GM19438 (cell line): ENCODE measurements at regions not wholly inside any gene's neighbourhood (a gene's known extent, or its start where the extent isn't known, plus 50 kb on each side); places are given as distances from the start of the nearest gene placed in this dataset.

Source experiments
- ATAC-seq: cut with Tn5 transposase; IDR thresholded peaks from one replicate; pipeline ENCODE4 v1.9.1; 2021; ENCODE audit warnings: low read depth; ENCODE audit not compliant: unreplicated experiment

DNA sequence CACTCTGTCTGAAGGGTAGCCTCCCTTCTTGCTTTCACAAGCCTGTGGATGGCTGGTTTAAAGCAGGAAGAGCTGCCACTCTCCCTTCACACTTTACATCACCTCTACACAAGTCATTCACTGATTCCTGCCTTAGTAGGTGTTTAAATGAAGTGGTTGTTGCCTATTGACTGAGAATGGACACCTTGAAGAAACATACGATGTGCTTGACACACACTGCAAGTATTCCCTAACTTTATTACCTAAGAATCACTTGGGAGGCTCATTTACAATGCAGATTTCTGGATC, 230.5 kb downstream of the PIK3R1 start:
- no peak for ATAC-seq

DNA sequence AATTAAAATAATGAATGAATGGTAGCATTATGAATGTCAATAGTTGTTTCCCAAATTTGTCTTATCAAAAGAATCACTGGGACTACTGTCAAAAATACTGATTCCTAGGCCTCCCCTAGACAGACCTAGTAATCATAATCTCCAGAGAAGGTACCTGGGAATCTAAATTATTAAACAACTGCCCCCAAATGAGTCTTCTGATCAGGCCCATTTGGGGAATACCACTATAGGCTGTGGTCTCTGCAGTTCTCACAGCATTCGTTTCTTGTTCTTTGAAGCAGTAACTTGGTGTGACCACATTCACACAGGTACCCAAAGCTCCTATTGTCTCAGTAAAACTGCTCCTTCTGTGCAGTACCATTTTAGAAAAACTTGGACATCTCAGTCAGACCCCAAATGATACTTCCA, 230.9 kb downstream of the PIK3R1 start:
- peak; percentile 84 for ATAC-seq

DNA sequence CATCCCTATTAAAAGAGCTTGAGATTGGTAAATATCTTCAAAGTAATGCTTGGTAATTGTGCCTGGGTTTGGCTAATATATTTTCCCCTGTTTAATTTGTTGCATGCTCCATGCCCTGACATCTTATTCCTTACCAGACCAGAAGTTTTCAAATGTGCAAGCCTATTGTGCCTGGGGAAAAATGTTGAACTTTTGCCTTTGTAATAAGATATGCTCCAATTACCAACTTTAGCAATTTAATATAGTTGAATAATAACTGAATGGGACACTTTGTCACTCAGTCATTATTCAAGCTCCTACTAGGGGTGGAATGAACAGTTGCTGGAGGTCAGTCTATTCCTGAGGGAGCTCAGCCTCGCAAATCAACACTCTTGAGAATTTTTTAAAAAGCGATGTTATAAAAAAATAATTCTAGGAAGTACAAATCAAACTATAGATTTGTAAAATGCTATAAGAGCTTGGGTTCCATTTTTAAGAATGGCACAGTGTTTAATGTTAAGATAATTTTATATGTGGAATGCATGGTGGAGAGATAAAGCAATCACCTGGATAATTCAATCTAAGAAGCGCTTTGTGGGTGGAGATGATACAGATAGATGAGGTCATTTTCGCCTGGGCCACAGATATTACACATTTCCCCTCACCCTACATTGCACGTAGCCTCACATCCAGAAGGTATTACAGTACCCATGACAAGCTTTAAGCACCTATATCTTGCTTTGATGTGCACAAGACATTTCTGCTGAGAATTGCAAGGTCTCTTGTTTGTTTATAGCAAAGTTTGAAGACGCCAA, 231.8 kb downstream of the PIK3R1 start:
- no peak for ATAC-seq

DNA sequence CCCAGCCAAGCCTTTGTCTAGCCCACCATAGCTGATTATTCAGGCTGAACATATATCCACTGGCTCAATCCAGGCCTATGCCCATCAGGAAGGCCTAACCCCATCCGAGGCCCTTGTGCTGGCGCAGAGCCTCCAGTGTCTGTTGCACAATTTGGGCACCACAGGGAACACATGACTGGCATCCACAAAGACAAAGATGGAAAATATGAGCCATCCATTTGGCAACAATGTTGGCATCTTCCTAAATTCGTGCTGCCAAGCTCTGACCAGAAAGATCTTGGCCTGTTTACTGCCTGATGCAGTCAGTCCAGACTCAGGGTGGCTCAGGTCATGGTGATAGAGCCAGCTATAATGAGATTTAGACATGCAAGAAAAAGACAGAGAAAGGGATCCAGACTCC, 233.8 kb downstream of the PIK3R1 start:
- no peak for ATAC-seq

DNA sequence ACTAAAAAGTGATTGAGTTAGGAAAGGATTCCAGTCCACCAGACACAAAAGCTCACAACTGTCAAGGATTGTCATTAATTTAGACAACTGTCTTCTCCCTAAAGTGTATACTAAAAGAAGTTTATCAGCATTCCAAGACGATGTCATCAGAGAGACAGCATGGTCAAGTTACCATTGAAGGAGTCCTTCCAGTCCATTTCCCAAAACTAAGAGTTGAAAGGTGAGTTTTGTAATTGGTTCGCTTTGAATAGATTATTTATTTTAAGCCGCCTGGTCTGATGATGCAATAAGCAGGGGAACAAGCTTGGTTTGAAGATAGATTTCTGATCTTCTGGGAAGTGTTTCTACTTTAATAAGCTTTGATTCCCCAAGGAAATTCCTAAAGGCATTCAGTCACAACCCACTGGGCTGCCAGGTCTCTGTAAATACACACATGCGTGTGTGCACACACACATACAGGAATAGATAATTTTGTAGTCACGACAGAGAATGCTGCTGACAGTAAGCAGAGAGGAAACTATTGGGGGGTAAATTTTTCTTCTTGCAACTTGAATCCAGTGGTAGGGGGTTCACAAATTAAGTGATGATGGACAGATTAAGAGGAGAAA, 234.8 kb downstream of the PIK3R1 start:
- no peak for ATAC-seq

DNA sequence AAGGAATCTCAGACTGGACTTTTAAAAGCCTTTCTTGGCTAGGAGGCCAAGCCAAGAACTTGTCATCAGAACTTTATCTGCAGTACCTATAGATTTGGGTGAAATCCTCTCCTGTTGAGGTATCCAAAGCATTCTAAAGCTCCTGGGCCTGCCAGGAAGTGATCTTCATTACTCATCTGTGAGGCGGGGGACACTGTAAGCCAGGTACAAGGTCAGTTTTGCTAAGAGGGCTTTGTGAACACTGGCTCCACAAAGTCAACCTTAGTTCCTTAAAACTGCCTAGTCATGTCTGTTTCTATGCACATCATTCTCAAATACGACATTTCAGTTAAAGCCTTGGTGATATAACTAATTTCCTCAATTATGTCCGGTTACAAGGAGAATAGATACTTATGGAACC, 236.7 kb downstream of the PIK3R1 start:
- no peak for ATAC-seq

DNA sequence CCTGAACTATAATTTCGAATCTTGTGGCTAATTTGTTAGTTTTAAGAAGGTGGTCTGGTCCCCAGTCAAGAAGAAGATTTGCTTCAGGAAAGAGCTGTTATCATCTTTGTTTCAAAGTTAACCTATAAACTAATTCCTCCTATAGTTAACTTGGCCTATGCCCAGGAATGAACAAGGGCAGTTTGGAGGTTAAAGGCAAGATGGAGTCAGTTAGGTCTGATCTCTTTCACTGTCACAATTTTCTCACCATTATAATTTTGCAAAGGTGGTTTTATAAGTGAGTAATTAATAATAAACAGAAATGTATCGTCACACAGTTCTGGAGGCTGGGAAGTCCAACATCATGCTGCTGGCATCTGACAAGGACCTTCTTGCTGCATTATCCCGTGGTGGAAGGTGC, 238.6 kb downstream of the PIK3R1 start:
- ATAC-seq, result no peak

DNA sequence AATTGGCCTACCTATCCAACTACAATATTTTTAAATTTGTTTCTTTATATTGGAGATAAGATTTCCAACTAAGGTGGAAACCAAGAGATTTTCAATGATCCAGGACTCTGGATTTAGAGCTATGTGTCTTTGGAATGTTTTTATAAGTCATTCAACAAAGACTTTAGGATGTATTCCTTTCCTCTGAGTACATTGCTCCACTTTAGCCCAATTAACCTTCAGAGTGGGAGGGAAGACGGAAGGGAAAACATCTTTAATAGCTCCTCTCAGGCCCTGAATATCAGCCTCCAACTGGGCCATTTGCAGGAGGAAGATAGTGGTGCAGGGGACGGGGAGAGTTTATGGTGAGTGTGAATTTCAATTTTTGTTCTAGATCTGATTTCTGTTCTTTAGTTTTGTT, 239.2 kb downstream of the PIK3R1 start:
- no peak for ATAC-seq

DNA sequence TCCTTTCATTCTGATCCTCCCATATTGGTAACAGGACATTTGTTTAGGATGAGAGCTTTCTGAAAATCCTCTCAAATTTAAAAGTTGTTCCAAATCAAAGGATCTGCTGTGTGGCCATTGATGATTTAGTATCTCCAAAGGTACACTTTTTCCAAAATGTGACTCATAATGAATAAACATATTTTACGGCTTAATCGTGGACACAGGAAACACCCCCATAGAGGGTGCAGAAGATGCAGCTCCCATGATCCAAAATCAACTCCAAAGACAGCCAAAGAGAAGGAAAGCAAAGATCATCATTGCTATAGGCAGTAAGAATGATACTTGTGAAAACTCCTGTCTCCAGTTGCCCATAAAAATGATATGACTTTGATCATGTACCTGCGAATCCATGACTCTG, 239.7 kb downstream of the PIK3R1 start:
- ATAC-seq, result no peak

DNA sequence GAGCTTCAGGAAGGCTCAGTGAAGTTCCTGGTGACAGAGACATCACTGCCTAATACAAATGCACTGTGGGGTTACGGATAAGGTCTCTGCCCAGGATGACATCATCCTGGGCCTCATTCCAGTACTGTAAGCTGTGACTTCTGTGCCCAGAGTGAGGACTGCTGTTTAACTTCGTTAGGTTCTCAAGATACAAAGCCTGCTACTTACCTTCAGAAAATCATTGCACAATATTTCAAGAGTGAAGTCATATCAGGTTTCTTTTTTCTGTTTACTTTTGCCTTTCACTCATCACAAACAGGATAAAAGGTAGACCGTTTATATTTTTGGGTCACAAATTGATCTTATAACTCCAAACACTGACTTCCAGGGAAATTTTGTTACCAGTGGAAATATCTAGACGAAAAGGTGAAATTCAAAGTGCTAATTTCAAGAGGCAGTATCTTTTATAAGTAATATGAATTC, 241.2 kb downstream of the PIK3R1 start:
- no peak for ATAC-seq

DNA sequence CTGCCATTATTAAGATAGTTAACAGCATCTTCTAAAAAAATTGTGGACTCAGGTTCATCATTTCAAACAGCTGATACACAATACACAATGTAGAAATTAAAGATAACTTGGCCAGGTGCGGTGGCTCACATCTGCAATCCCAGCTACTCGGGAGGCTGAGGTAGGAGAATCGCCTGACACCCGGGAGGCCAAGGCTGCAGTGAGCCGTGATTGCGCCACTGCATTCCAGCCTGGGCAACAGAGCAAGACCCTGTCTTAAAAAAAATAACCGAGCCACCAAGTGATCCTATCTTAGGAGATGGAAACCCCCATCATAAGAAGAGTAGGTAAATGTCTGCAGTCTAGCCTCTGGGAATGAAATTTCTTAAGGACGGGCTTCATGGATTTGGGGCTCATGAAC, 241.7 kb downstream of the PIK3R1 start:
- no peak for ATAC-seq

DNA sequence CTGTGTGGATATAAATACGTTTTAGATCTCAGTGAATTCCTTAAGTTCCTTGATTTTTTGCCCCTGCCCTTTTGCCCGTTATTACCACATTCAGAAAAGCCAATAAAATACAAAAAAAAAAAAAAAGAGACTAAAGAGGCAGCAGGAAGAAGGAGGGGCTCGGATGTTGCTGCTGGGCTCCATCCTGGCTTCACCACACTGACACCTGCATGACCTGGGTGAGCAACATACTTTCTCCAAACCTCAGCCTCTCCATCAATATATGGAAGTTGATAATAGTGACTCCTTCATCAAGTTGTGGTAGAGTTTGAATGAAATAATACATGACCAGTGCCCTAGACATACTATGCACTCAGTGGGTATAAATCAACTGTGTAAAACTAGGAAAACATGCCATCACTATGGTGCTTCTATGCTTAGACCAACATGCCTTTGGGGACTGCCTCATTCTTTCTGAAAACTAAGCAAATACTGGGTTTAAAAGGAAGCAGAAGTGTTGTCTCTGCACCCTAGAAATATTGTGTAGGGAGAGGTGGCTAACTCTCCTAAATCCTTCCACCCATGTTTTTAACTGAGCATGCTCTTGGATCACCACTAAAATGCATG, 243.0 kb downstream of the PIK3R1 start:
- no peak for ATAC-seq

DNA sequence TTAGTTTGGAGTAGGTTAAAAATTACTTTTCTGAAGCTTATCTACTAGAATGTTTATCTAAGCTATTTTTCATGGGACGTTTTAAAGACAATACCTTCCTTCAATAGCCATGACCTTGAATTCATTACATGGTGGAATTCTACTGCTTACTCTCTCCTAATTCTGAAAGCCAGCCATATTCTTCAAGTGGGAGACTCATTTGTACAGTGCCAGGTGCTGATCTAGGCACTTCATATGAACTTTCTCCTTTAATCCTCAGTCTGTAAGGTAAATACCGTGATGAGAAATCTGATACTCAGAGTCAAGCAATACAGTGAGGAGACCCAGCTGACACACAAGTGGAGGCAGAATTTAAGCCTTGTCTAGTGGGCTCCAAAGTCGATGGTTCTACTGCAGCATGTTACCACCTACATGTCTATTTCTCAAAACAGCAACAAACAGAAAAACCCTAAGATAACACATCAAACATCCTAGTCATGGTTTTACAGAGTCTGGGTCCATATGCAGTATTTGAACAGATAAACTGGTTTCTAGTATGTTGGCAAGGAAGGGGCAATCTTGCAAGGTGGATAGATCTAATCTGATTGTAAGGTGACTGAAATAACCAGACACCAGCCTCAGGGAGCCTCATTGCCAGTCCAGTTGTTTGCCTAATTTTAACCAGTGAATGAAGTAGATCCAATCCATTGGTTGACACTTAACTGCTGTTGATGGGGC, 243.7 kb downstream of the PIK3R1 start:
- ATAC-seq, result no peak

DNA sequence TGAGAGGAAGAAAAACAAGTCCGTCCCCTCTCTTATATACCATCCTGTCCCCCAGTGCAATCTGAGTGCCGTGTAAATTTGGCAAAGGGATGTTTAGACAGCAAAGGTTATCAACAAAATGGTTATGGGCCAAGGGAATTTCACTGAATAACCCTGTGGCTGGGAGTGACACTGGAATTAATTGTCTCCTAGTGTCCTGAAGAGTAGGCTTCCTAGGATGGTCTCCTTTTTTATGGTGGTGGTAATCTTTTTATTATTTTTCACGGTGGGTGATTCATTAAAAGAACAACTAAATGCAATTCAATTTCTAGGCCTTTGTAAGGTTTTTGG, 244.2 kb downstream of the PIK3R1 start:
- no peak for ATAC-seq

DNA sequence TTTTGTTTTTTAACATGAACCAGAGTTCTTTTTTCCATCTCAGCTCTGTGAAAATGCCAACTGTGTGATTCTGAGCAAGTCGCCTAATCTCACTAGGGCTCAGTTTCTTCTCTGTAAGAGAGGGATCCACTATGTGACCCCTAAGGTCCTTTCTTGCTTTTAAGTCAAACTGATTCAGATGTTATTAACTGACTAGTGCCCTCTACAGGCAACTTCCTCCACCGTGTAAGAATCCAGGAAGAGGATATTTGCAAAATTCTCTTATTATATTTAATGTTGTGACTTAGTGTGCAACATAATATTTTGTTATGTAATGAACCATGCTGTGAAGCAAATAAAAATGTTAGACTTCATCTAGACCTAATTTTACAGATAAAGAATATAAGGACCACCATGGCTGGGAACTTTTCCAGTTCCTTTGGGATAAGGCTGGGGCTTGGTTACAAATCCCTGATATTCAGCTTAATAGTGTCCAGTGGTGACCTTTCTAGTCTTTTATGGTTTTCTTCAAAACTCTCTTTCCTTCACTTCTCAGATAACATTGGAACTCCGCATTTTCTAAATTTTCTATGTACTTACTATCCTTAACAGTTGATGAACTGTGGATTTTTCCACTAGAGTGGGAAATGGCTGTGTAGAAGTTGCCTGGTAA, 244.7 kb downstream of the PIK3R1 start:
- no peak for ATAC-seq

DNA sequence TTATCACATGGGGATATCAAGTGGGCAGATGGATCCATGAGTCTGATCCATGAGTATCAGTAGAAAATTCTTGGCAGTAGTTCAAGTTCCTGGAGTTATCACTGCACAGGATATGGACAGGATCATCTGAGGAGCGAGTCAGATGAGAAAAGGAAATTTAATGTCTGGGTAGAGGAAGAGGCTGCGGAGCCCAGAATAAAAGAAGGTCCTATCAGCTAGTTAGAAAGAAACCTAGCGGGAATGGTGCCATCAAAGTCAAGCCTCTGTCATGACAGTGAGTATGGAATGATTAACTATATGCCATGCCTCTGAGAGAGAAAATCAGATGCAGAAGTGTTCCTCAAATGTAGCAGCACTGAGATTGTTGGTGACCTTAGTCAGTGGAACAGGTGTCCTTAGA, 248.1 kb downstream of the PIK3R1 start:
- ATAC-seq, result no peak

DNA sequence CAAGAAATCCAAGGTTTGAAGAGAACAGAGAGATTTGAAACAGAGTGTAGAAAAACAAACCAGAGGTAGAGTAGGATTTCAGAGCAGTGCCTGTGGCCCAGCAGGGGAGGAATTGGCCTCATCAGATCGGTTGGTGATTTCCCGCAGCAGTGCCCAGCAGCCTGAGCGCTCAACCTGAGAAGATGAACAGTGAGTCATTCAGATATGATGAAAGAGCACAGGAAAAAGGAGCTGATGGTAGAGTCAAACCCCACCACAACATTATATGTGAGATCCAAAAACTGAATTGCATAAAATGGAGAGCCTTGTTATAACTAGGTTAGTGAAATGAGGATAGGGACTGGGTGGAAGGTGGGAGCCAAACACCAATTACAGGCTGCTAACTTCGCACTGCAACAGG, 248.9 kb downstream of the PIK3R1 start:
- ATAC-seq, result no peak

DNA sequence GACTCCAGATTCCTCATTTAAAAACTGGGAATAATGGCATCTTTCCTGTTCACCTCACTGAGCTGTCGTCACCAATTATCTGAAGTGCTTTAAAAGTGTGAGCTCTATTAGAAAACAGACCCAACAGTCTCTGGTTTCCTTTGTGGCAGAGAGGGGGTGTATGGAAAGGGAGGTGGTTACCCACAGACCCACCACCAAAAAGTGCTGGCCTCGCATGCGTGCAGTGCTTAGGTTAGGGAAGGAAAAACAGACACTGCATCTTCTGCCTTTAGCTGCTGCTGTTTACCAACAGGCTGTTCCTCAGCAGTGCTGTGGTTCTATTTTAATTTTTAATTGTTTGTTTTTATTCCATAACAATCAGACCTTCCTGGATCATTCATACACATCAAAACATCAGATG, 249.6 kb downstream of the PIK3R1 start:
- no peak for ATAC-seq

DNA sequence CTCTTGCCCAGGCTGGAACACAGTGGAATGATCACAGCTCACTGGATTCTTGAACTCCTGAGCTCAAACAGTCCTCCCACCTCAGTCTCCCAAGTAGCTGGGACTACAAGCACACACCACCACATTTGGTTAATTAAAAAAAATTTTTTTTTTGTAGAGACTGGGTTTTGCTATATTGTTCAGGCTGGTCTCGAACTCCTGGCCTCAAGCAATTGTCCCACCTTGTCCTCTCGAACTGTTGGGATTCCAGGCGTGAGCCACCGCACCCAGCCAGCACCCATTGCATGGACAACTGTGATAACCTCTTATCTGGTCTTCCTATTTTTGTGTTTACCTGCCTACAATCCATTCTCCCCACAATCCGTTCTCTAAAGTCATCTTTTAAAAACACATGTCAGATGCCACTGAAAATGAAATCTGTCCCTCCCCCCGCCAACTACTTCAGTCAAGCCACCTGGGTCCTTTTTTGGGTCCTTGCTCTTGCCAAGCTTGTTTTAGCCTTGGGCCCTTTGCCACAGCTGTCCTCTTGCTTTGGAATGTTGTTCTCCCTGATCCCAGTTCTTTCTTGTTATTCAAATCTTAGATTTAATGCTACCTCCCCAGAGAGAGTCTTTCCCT, 250.5 kb downstream of the PIK3R1 start:
- ATAC-seq, result no peak

DNA sequence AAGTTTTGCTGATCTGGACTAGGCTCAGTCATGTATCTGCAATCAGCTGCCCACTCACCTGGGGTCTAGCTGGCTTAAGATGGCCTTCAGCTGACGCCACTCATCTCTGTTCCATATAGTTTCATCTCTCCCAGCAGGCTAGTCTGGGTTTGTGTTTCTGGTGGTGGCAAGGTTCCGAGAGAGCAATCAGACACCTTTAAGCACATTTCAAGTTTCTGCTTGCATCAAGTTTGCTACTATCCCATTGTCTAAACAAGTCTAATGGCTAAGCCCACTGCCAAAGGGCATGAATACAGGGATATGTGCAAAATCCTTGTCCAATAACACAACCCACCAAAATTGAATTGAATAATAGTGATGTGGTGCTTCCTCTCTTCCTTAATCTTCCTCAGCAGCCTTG, 251.7 kb downstream of the PIK3R1 start:
- no peak for ATAC-seq

DNA sequence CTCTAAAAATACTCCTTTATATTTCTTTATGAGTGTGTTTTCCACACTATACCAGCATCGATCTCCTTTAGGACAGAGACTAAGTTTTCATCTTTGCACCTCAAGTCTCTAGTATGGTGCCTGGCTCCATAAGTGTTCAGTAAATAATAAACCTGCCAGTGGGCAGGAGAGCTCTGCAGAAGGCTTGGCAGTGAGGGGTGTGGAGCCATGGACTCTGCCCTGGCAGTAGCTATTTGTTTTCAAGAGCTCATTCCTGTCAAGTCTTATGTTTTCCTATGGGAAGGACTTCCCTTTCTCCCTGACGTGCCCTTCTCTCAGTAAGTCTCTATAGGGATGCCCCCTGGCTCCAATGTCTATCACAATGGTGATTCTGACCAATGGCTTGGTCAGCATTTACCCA, 252.2 kb downstream of the PIK3R1 start:
- no peak for ATAC-seq
